GM19438 (cell line): ENCODE measurements at regions not wholly inside any gene's neighbourhood (a gene's known extent, or its start where the extent isn't known, plus 50 kb on each side); places are given as distances from the start of the nearest gene placed in this dataset.

Source experiments
- ATAC-seq: cut with Tn5 transposase; IDR thresholded peaks from one replicate; pipeline ENCODE4 v1.9.1; 2021; ENCODE audit warnings: low read depth; ENCODE audit not compliant: unreplicated experiment

GRCh38 chr10:36344240-36345174 is 702.4 kb upstream of the FZD8 start:
- ATAC-seq: no peak

- no peak for ATAC-seq
Measured at GRCh38 chr10:36342781-36343180, 700.7 kb upstream of the FZD8 start.

- ATAC-seq: no peak
Measured at GRCh38 chr10:36341471-36341870, 699.4 kb upstream of the FZD8 start.

GRCh38 chr10:36336315-36336714 is 694.2 kb upstream of the FZD8 start:
- ATAC-seq: no peak

- ATAC-seq: no peak
Measured at GRCh38 chr10:36333446-36333845, 691.4 kb upstream of the FZD8 start.

- ATAC-seq: no peak
Measured at GRCh38 chr10:36332926-36333325, 690.8 kb upstream of the FZD8 start.

GRCh38 chr10:36331121-36331520 is 689.0 kb upstream of the FZD8 start:
- no peak for ATAC-seq

GRCh38 chr10:36325815-36326214 is 683.7 kb upstream of the FZD8 start:
- no peak for ATAC-seq

GRCh38 chr10:36324831-36325230 is 682.7 kb upstream of the FZD8 start:
- ATAC-seq: no peak

- no peak for ATAC-seq
Measured at GRCh38 chr10:36313142-36313541, 671.0 kb upstream of the FZD8 start.

GRCh38 chr10:36303896-36304295 is 661.8 kb upstream of the FZD8 start:
- ATAC-seq: no peak

GRCh38 chr10:36302086-36302485 is 660.0 kb upstream of the FZD8 start:
- no peak for ATAC-seq

GRCh38 chr10:36301539-36301938 is 659.4 kb upstream of the FZD8 start:
- ATAC-seq: no peak

- ATAC-seq: no peak
Measured at GRCh38 chr10:36301139-36301538, 659.0 kb upstream of the FZD8 start.

GRCh38 chr10:36283827-36284226 is 641.7 kb upstream of the FZD8 start:
- ATAC-seq: no peak

GRCh38 chr10:36281831-36282331 is 639.8 kb upstream of the FZD8 start:
- ATAC-seq: no peak

- no peak for ATAC-seq
Measured at GRCh38 chr10:36280890-36281499, 638.9 kb upstream of the FZD8 start.

GRCh38 chr10:36280321-36280741 is 638.2 kb upstream of the FZD8 start:
- ATAC-seq: no peak

GRCh38 chr10:36278176-36278575 is 636.1 kb upstream of the FZD8 start:
- ATAC-seq: no peak

GRCh38 chr10:36277459-36277858 is 635.4 kb upstream of the FZD8 start:
- no peak for ATAC-seq

- no peak for ATAC-seq
Measured at GRCh38 chr10:36271627-36272340, 629.7 kb upstream of the FZD8 start.
